ENCODE measurements at regions not wholly inside any gene's neighbourhood (a gene's known extent, or its start where the extent isn't known, plus 50 kb on each side); places are given as distances from the start of the nearest gene placed in this dataset.
"Not testable (repeated sequence)": the region's sequence is repeated elsewhere in the genome, so short reads cannot be mapped to it uniquely, and the experiment has no call there.

- DNase-seq, result no peak
Measured at GRCh38 chr22:49356428-49356827, 471.2 kb downstream of the BRD1 start.

DNA sequence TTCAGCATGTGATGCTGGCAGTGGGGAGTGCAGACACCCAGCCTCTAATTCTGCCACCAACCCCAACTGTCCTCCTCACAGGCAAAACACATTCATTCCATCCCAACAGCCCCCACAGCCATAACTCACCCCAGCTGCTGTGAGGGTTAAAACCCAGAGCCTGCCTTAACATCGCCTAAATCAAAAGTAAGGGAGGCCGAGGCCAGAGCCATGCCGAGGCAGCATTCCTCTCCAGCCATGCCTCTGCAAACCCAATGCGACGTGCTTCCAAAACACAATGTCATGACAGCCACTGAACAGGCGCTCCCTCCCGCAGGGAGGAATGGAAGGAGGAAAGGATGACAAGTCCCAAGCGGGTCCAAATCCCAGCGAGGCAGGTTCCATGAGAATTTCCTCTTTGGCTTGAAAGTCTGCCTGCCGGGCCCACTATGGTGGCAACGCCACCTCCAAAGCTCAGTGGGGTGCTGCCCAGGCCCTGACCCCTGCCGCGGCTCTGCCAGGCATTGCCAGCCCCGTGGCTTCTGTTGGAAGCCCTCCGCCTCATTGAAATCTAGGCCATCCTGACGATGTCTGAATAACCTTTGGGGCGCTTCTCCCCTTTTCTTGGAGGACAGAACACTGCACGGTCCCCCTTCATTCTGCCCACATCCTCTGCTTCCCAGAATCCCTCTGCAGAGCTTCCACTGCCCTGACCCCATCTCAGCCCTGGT, 472.3 kb downstream of the BRD1 start:
- no peak for DNase-seq

GRCh38 chr22:49354516-49355210, 473.0 kb downstream of the BRD1 start:
- no peak for DNase-seq

- no peak for DNase-seq
Measured at GRCh38 chr22:49353235-49353634, 474.4 kb downstream of the BRD1 start.

DNA sequence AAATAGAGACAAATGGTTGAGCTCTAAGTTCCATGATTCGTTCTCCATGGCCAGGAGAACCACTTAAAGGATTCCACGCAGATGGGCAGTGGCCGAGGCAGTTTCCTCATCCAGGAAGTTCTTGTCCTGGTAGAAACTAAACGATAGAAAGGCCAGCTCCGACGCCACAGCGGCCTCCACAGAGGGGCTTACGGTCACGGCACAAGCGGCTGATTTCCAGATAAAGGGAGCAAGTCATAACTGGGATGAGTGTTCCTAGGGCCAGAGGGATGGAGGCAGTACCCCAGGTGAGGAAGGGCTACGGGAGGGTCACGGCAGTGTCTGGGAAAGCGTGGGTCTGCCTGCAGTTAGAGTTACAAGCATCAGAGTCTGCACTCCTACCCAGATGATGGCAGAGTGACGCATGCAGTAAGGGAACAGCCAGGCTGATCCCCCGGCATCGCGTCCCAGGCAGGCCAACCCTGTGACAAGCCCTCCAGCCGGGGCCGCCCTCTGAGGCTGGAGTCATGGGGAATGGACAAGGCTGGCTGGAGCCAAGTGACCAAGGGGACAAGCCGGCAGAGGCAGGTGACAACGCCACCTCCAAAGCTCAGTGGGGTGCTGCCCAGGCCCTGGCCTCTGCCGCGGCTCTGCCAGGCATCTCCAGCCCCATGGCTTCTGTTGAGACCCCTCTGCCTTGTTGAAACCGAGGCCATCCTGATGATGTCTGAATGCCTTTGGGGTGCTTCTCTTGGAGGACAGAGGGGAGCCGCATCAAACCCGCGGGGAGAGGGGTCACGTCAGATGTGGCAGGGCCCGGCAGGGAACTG, 475.1 kb downstream of the BRD1 start:
- no peak for DNase-seq

GRCh38 chr22:49351761-49352227, 475.9 kb downstream of the BRD1 start:
- no peak for DNase-seq

DNA sequence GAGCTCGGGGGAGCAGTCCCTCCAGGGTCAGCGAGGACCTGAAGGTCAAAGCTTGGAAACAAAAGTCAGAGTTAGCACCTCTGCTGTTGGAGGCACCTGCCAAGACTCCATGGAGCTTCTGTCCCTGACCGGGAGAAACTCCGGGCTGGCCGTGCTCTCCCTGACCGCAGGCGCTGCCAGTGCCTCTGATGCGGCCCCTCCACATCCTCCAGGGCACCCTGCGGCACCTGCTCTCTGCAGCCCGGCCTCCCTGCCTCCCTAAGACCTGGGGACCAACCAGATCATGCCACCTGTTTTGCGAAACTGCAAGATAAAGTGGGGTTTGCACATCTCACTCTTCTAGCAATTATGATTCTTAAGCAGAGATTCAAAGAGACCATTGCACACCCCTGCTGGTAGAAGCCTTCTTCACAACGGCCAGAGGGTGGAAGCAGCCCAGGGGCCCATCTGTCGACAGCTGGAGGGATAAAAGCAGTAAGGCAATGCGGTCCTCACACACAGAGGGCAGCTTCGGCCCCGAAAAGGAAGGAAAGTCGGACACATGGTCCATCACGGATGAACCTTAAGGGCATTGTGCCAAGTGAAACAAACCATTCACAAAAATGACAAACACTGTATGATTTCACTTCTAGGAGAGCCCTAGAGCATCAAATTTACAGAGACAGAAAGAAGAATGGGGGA, 477.1 kb downstream of the BRD1 start:
- DNase-seq, result no peak

DNA sequence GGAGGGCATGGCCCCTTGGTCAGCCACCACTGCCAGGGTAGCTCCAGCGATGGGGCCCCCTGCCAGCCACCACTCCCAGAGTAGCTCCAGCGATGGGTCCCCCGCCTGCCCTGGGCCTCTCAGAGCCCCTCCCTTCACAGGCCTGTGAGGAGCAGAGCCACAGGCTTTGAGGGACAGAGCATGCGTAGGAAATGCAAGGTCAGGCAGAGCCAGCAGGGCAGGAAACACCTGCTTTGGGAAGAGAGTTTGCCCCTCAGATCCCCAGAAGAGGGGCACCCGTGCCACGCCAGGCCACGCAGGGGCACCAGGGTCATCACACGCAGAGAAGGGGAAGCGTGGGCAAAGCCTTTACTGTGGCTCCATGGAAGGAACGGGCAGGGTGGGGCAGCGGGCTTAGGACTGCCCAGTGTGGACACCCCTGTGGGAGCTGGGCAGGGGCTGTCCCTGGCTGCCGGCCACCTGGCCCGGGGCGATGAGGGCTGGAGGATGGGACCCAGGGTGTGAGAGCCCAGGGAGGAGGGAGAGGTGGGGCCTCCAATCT, 477.8 kb downstream of the BRD1 start:
- no peak for DNase-seq

- no peak for DNase-seq
Measured at GRCh38 chr22:49349181-49349835, 478.4 kb downstream of the BRD1 start.

GRCh38 chr22:49348631-49349030, 479.0 kb downstream of the BRD1 start:
- no peak for DNase-seq

- DNase-seq, result no peak
Measured at GRCh38 chr22:49347376-49347775, 480.3 kb downstream of the BRD1 start.

DNA sequence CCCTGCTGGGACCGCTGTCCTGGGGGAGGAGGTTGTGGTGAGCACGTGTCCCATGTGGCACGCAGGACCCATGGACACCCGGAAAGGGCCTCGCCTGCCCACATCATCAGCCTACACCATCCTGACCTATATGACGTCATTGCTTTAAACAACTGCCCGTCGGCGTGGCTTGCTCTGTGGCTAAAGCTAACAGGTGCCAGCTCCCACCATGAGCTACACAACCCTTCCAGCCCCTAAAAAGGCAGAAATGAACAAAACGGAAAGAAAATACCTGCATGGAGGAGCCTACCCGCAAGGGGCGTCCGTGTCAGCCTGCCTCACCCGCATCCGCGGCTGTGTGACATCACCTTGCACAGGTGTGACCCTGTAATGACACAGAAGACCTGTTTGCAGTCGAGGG, 481.8 kb downstream of the BRD1 start:
- no peak for DNase-seq

- DNase-seq, result no peak
Measured at GRCh38 chr22:49344656-49345055, 483.0 kb downstream of the BRD1 start.

- no peak for DNase-seq
Measured at GRCh38 chr22:49344161-49344560, 483.5 kb downstream of the BRD1 start.

- DNase-seq, result no peak
Measured at GRCh38 chr22:49340406-49340805, 487.3 kb downstream of the BRD1 start.

GRCh38 chr22:49336483-49336882, 491.2 kb downstream of the BRD1 start:
- DNase-seq, result not testable (repeated sequence)

DNA sequence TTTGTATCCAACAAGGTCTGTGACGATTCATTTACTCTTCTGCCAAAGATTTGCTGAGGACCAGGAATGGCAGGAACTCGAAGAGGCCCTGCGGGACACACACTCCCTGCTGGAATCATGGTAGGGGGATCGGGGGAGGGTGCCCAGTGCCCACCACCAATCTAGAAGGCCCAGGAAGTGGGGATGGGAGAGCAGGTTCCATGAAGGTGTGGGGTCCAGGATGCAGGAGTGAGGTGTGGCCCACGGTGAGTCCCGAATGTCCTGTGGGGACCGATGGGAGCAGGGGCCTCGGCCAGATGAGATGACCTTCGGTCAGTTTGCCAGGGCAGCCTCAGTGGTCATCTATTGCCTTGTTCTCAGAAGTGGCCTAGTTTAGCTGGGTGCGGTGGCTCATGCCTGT, 492.7 kb downstream of the BRD1 start:
- no peak for DNase-seq

- DNase-seq, result no peak
Measured at GRCh38 chr22:49334449-49334789, 493.3 kb downstream of the BRD1 start.

- no peak for DNase-seq
Measured at GRCh38 chr22:49333206-49333605, 494.5 kb downstream of the BRD1 start.

GRCh38 chr22:49332691-49333090, 495.0 kb downstream of the BRD1 start:
- DNase-seq, result no peak

DNA sequence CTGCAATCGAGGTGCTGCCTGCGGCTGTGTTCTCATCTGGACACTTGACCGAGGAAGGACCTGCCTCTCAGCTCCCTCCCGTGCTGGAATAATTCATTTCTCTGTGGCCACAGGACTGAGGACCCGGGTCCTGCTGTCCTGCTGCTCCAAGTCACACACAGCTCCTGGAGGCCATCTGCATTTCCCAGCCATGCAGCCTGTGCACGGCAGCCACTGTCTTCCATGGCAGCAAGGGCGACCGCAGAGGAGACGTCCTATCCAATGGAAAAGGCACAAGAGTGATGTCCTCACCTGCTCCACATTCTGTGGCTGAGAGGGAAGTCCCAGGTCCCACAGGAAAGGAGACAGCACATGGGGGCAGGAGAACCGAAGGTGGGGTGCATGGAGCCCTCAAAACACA, 495.8 kb downstream of the BRD1 start:
- no peak for DNase-seq

DNA sequence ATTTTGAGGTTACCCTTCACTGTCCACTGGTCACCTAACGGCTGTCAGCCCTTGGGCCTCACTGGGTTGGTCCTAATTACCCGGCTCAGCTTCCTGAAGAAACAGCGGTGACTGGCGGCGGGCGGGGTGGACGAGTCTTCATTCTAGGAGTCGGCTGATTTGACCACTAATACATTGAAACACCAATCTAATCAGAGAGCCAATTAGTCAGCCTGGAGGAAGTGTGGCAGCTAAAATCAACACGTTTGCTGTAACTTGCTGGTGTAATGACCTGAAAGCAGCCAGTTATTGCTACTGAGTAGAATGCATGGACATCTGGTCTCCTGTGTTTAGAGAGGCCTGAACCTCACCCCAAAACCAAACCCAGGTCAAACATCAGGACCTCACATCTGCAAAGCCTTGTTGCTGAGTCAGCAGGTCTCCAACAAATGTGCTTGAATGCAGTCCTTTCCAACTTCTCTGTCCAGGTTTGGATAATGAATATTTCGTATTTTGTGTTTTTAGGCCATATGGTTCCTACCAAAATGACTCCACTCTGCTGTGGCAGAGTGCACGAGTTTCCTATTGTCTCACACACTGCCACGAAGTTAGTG, 496.4 kb downstream of the BRD1 start:
- no peak for DNase-seq
